ENCODE measurements at regions not wholly inside any gene's neighbourhood (a gene's known extent, or its start where the extent isn't known, plus 50 kb on each side); places are given as distances from the start of the nearest gene placed in this dataset.

DNA sequence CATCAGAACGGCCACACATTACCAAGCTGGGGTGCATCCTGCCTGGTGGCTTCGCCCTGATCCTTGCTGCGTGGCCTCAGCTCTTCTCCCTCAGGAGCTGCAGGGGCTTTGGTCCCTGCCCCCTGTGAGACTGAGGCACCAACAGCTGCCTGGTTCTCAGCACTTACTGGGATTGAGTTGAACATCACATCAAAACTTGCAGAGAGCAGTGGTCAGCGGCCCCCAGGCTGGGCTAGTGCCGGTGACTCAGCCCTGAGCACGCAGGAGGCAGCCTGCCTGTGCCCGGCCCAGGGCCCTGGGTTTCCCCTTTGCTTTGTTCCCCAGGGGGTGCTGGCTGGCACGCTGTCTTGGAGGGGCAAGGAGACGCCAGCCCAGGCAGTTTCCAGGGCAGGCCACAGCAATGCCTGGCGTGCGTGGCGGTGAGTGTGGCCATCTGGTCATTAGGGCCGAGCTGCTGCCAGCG lies 63.3 kb downstream of the DLL1 start:
- TF ChIP-seq, protein P1, sequence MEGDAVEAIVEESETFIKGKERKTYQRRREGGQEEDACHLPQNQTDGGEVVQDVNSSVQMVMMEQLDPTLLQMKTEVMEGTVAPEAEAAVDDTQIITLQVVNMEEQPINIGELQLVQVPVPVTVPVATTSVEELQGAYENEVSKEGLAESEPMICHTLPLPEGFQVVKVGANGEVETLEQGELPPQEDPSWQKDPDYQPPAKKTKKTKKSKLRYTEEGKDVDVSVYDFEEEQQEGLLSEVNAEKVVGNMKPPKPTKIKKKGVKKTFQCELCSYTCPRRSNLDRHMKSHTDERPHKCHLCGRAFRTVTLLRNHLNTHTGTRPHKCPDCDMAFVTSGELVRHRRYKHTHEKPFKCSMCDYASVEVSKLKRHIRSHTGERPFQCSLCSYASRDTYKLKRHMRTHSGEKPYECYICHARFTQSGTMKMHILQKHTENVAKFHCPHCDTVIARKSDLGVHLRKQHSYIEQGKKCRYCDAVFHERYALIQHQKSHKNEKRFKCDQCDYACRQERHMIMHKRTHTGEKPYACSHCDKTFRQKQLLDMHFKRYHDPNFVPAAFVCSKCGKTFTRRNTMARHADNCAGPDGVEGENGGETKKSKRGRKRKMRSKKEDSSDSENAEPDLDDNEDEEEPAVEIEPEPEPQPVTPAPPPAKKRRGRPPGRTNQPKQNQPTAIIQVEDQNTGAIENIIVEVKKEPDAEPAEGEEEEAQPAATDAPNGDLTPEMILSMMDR (IDR thresholded peaks at IDR 0.05; ENCODE audit: poor library complexity) = no peak
- TF ChIP-seq EZH2 (IDR thresholded peaks at IDR 0.05; ENCODE audit: borderline replicate concordance) (no peak), EZH2phosphoT487 (IDR thresholded peaks at IDR 0.05; ENCODE audit: low read depth, severe bottlenecking, unreplicated experiment) (no peak)
